ENCODE measurements at regions not wholly inside any gene's neighbourhood (a gene's known extent, or its start where the extent isn't known, plus 50 kb on each side); places are given as distances from the start of the nearest gene placed in this dataset.

- no TSS peak for BruUV-seq (replicated peaks)
These were observed 438.4 kb upstream of the ADGRB3 start for GRCh38 chr6:68196645-68197044.

More at GRCh38 chr6:68196645-68197044, 438.4 kb upstream of the ADGRB3 start:
- SMC1A ChIA-PET (ENCODE audit: uncharacterized antibody, unreplicated experiment) = interaction anchor here (0.6 to 2.0 kb wide), 3 partner anchors 30 to 263 kb away, joined by 3 to 7 read pairs (median 3); no protein-coding TSS in a partner anchor
- Histone ChIP-seq H3K4me1 (ENCODE audit: control insufficient read depth, insufficient read depth, low read length) (no peaks in the 10 kb centered on the region), H3K4me3 (no peak overlapping the region), H3K27me3 (replicated peaks in 1 of 2; ENCODE audit: control insufficient read depth in 2 of 2, insufficient read depth in 2 of 2, low read length in 1 of 2) (no peaks in the 10 kb centered on the region), H3K79me2 (ENCODE audit: control insufficient read depth, insufficient read depth, low read length) (no peaks in the 10 kb centered on the region), H2AFZ (ENCODE audit: control insufficient read depth, low read depth, low read length) (no peak overlapping the region), H3K36me3 (ENCODE audit: control insufficient read depth in 2 of 2, insufficient read depth in 2 of 2, low read length in 1 of 2) (no peaks in the 10 kb centered on the region), H3K9me3 (replicated peaks; ENCODE audit: control insufficient read depth, insufficient read depth, low read length) (no peaks in the 10 kb centered on the region), H4K20me1 (ENCODE audit: control insufficient read depth, insufficient read depth) (no peaks in the 10 kb centered on the region), H3K27ac (ENCODE audit: control insufficient read depth, insufficient read depth) (no peak overlapping the region), H3K4me2 (ENCODE audit: control insufficient read depth, insufficient read depth) (no peak overlapping the region), H3K9ac (ENCODE audit: control insufficient read depth, insufficient read depth, low read length) (no peak overlapping the region)
- RAD21 ChIA-PET (ENCODE audit: unreplicated experiment) = interaction anchor here (1.0 kb wide), 2 partner anchors 78 to 263 kb away, joined by 3 to 5 read pairs; no protein-coding TSS in a partner anchor
- DNase-seq (ENCODE audit: low read depth, low spot score) = no peak
- no peak for FAIRE-seq
- CTCF ChIA-PET = interaction anchor here (0.6 to 2.2 kb wide), 7 partner anchors 75 to 718 kb away, joined by 3 to 10 read pairs (median 3); no protein-coding TSS in a partner anchor
- intact Hi-C loops (cut with micrococcal nuclease; ENCODE audit: unreplicated experiment) = loop anchor here (1.0 kb wide), 1 partner anchor 263 kb away; no protein-coding TSS in a partner anchor
- in situ Hi-C loops (cut with MboI) = no loop called here
- no peak for TF ChIP-seq HDAC2 (IDR thresholded peaks at IDR 0.05)
- TF ChIP-seq RAD21 (IDR thresholded peaks at IDR 0.05; ENCODE audit: insufficient read depth, low read depth, low read length) = peak; percentile 87
- peak; percentile 57; the same call in 1 of the 2 replicates for TF ChIP-seq SMC3 (IDR thresholded peaks at IDR 0.05; ENCODE audit: borderline replicate concordance, low read length)
- no peak for TF ChIP-seq PRDM15 (CRISPR knock-in tag; IDR thresholded peaks at IDR 0.05)
- TF ChIP-seq USF1 (IDR thresholded peaks at IDR 0.05; ENCODE audit: borderline replicate concordance, extremely low read length, insufficient read depth, low read depth, low read length) = no peak
- TF ChIP-seq SUPT20H (IDR thresholded peaks at IDR 0.05; ENCODE audit: borderline replicate concordance, control insufficient read depth, low read depth, low read length) = no peak
- peak; percentile 73 for TF ChIP-seq ZNF384 (IDR thresholded peaks at IDR 0.05; ENCODE audit: borderline replicate concordance, low read depth, low read length)
- TF ChIP-seq YY1 (IDR thresholded peaks at IDR 0.05; ENCODE audit: low read depth, low read length) = 0 out of 2 replicates have a peak, but pooled peaks have one; percentile 13
- TF ChIP-seq CTCF (IDR thresholded peaks at IDR 0.05 in 2 of 3, conservative IDR thresholded peaks at IDR 0.05 in 1 of 3; ENCODE audit: control insufficient read depth in 2 of 3, extremely low read depth in 1 of 3, insufficient read depth in 1 of 3, low read depth in 3 of 3, low read length in 3 of 3) = peak; percentile 41 to 45 (median 43); a peak in 5 of 6 replicates
- no peak for TF ChIP-seq HSF1 (IDR thresholded peaks at IDR 0.05; ENCODE audit: low read depth, low read length)
- no peak for TF ChIP-seq JUNB (IDR thresholded peaks at IDR 0.05)
- peak; percentile 75 for ATAC-seq
- POLR2A ChIA-PET = no interaction called here
- 0% methylated on average over 3 of the region's 3 CpGs for WGBS (ENCODE audit: insufficient coverage, insufficient replicate concordance, low lambda C conversion rate, missing lambda C conversion rate)
